HCT116 (cell line): ENCODE measurements at regions not wholly inside any gene's neighbourhood (a gene's known extent, or its start where the extent isn't known, plus 50 kb on each side); places are given as distances from the start of the nearest gene placed in this dataset.

Experiments used
- ATAC-seq: fragments of 200-7000 bp; cut with Tn5 transposase; 2 replicates; pipeline ENCODE4 v1.9.1; 2020; ENCODE audit warnings: mild to moderate bottlenecking, moderate library complexity
- BruUV-seq: library from RNA; stranded (reverse); fragments of 400-500 nt; replicated peaks from 2 replicates; lab custom pipeline; 2021; lab: Mats Ljungman, UMichigan
- CTCF ChIA-PET: fragments of 300-600 bp; sonication (Branson Sonifier 250); formaldehyde crosslinking; loops from one replicate; lab custom pipeline; 2021; ENCODE audit warnings: antibody characterized with exemption; lab: Charles Lee
- POLR2A ChIA-PET: fragments of 300-600, 350-600 bp; sonication (Branson Sonifier 250); formaldehyde crosslinking; loops from one replicate; lab custom pipeline; 2021; ENCODE audit warnings: antibody characterized with exemption; lab: Charles Lee
- RAD21 ChIA-PET, 2 experiments: fragments of 300-600 bp; sonication (Branson Sonifier 250); formaldehyde crosslinking; loops; one replicate each; lab custom pipeline; 2023; ENCODE audit warnings: low total read pairs in 2 of 2; ENCODE audit not compliant: uncharacterized antibody in 2 of 2, unreplicated experiment in 2 of 2, low non-redundant PET in 1 of 2; lab: Charles Lee
- DNase-seq: peaks from one replicate; pipeline ENCODE4 v3.0.0-alpha.2; 2010; ENCODE audit warnings: low read depth, low spot score
- H2AFZ ChIP-seq: fragments of 200-600 bp; shearing (Covaris generic), sonication (generic); 2 replicates; pipeline ENCODE4 v1.6.1; 2017; ENCODE audit warnings: low read depth, mixed run types, mixed read lengths, antibody characterized with exemption, low read length; ENCODE audit not compliant: poor library complexity, severe bottlenecking
- H3K27ac ChIP-seq: 2 replicates; pipeline ENCODE4 v1.5.1; 2012; ENCODE audit warnings: low read depth, low read length
- H3K27me3 ChIP-seq: fragments of 200-600 bp; sonication (generic); 2 replicates; pipeline ENCODE4 v1.6.1; 2016; ENCODE audit warnings: mixed run types, low read length, mixed read lengths; ENCODE audit not compliant: insufficient read depth
- H3K36me3 ChIP-seq, 2 experiments: fragments of 200-500 bp in 1 of 2; fragments of 200-600 bp in 1 of 2; sonication (Bioruptor generic) in 1 of 2; sonication (generic) in 1 of 2; 2 replicates each; pipeline versions ENCODE4 v1.5.1 to v1.6.1; 2014 to 2016; ENCODE audit warnings: low read length in 2 of 2, inconsistent platforms in 1 of 2, mixed read lengths in 1 of 2, mixed run types in 1 of 2; ENCODE audit not compliant: insufficient read depth in 2 of 2, control insufficient read depth in 1 of 2
- H3K4me1 ChIP-seq, 2 experiments: fragments of 200-600 bp in 1 of 2; sonication (generic) in 1 of 2; 2 replicates each; pipeline versions ENCODE4 v1.5.1 to v1.6.1; 2012 to 2017; ENCODE audit warnings: low read length in 2 of 2, inconsistent platforms in 1 of 2, mild to moderate bottlenecking in 1 of 2, mixed read lengths in 1 of 2, mixed run types in 1 of 2, moderate library complexity in 1 of 2; ENCODE audit not compliant: insufficient read depth in 2 of 2, control insufficient read depth in 1 of 2
- H3K4me2 ChIP-seq: fragments of 200-600 bp; sonication (generic); 2 replicates; pipeline ENCODE4 v1.6.1; 2017; ENCODE audit warnings: mixed run types, low read length, mixed read lengths
- H3K4me3 ChIP-seq, 2 experiments: fragments of 200-600 bp in 1 of 2; sonication (generic) in 1 of 2; replicated peaks in 1 of 2; 2 replicates each; pipeline ENCODE4 v1.5.1; 2011 to 2016; ENCODE audit warnings: low read length in 2 of 2, control low read depth in 1 of 2, low read depth in 1 of 2, mild to moderate bottlenecking in 1 of 2, mixed read lengths in 1 of 2, mixed run types in 1 of 2
- H3K79me2 ChIP-seq: fragments of 200-600 bp; sonication (generic); 2 replicates; pipeline ENCODE4 v1.6.1; 2017; ENCODE audit warnings: mild to moderate bottlenecking, mixed run types, low read length, moderate library complexity, mixed read lengths; ENCODE audit not compliant: insufficient read depth
- H3K9ac ChIP-seq: fragments of 200-600 bp; sonication (generic); 2 replicates; pipeline ENCODE4 v1.6.1; 2016; ENCODE audit warnings: low read length, mixed read lengths
- H3K9me2 ChIP-seq: fragments of 200-600 bp; sonication (generic), shearing (Covaris generic); 2 replicates; pipeline ENCODE4 v1.6.1; 2017; ENCODE audit warnings: mixed run types, mild to moderate bottlenecking, moderate library complexity; ENCODE audit not compliant: insufficient read depth
- H3K9me3 ChIP-seq, 2 experiments: fragments of 200-500 bp in 1 of 2; fragments of 200-600 bp in 1 of 2; sonication (Bioruptor generic) in 1 of 2; sonication (generic) in 1 of 2; 2 replicates each; pipeline ENCODE4 v1.6.1; 2014 to 2017; ENCODE audit warnings: low read length in 2 of 2, mixed read lengths in 2 of 2, inconsistent platforms in 1 of 2, low read depth in 1 of 2, mild to moderate bottlenecking in 1 of 2, mixed run types in 1 of 2, moderate library complexity in 1 of 2; ENCODE audit not compliant: control insufficient read depth in 1 of 2, insufficient read depth in 1 of 2
- H4K20me1 ChIP-seq: fragments of 200-600 bp; sonication (generic), shearing (Covaris generic); 2 replicates; pipeline ENCODE4 v1.6.1; 2017; ENCODE audit warnings: mixed run types, mild to moderate bottlenecking, moderate library complexity; ENCODE audit not compliant: insufficient read depth
- ATF3 ChIP-seq: IDR thresholded peaks from 2 replicates; pipeline ENCODE4 v1.6.1; 2012
- CBX3 ChIP-seq: IDR thresholded peaks from 2 replicates; pipeline ENCODE4 v1.6.1; 2012; ENCODE audit warnings: low read depth
- CEBPB ChIP-seq: IDR thresholded peaks from 2 replicates; pipeline ENCODE4 v1.6.1; 2012; ENCODE audit warnings: low read depth
- CTCF ChIP-seq, 3 experiments: fragments of 200-600 bp in 1 of 3; sonication (generic) in 1 of 3; IDR thresholded peaks in 2 of 3; conservative IDR thresholded peaks in 1 of 3; 2 replicates each; pipeline ENCODE4 v1.5.1; 2012 to 2017; ENCODE audit warnings: low read depth in 2 of 3, low read length in 2 of 3, antibody characterized with exemption in 1 of 3, borderline replicate concordance in 1 of 3, control low read depth in 1 of 3, mild to moderate bottlenecking in 1 of 3, mixed read lengths in 1 of 3, mixed run types in 1 of 3, moderate library complexity in 1 of 3; ENCODE audit not compliant: insufficient read depth in 1 of 3
- EGR1 ChIP-seq: IDR thresholded peaks from 2 replicates; pipeline ENCODE4 v1.6.1; 2012; ENCODE audit warnings: low read depth
- EZH2 ChIP-seq: fragments of 200-600 bp; sonication (generic); IDR thresholded peaks from 2 replicates; pipeline ENCODE4 v1.6.1; 2017; ENCODE audit warnings: antibody characterized with exemption, mixed run types
- EZH2phosphoT487 ChIP-seq: fragments of 200-600 bp; IDR thresholded peaks from 2 replicates; pipeline ENCODE4 v1.6.1; 2018; ENCODE audit warnings: antibody characterized with exemption, borderline replicate concordance
- JUND ChIP-seq: IDR thresholded peaks from 2 replicates; pipeline ENCODE4 v1.6.1; 2012
- MAX ChIP-seq: IDR thresholded peaks from 2 replicates; pipeline ENCODE4 v1.6.1; 2012
- POLR2AphosphoS5 ChIP-seq: IDR thresholded peaks from 2 replicates; pipeline ENCODE4 v1.6.1; 2011; ENCODE audit warnings: mild to moderate bottlenecking, low read depth, low read length, moderate library complexity
- RAD21 ChIP-seq: IDR thresholded peaks from 2 replicates; pipeline ENCODE4 v1.6.1; 2012; ENCODE audit warnings: low read depth, mild to moderate bottlenecking
- REST ChIP-seq: IDR thresholded peaks from 2 replicates; pipeline ENCODE4 v1.6.1; 2012; ENCODE audit warnings: low read depth
- SIN3A ChIP-seq: IDR thresholded peaks from 2 replicates; pipeline ENCODE4 v1.6.1; 2012; ENCODE audit warnings: low read depth
- SP1 ChIP-seq: IDR thresholded peaks from 2 replicates; pipeline ENCODE4 v1.6.1; 2012; ENCODE audit warnings: low read depth
- SRF ChIP-seq: IDR thresholded peaks from 2 replicates; pipeline ENCODE4 v1.6.1; 2012; ENCODE audit warnings: low read depth
- YY1 ChIP-seq: IDR thresholded peaks from 2 replicates; pipeline ENCODE4 v1.6.1; 2011; ENCODE audit warnings: low read length, low read depth, moderate library complexity, mild to moderate bottlenecking; ENCODE audit not compliant: insufficient replicate concordance; ENCODE audit errors: extremely low read depth
- ZBTB33 ChIP-seq: IDR thresholded peaks from 2 replicates; pipeline ENCODE4 v1.6.1; 2011; ENCODE audit warnings: mild to moderate bottlenecking, low read length, moderate library complexity; ENCODE audit not compliant: insufficient replicate concordance; ENCODE audit errors: extremely low read depth
- ZFX ChIP-seq: fragments of 450-650 bp; IDR thresholded peaks from 2 replicates; pipeline ENCODE4 v1.6.1; 2017
- ZNF274 ChIP-seq: fragments of 200-500 bp; sonication (Bioruptor generic); IDR thresholded peaks from 2 replicates; pipeline ENCODE4 v1.6.1; 2014; ENCODE audit warnings: mild to moderate bottlenecking, low read depth, low read length, inconsistent platforms
- intact Hi-C: fragments of 100-400 bp; cut with micrococcal nuclease; formaldehyde crosslinking; loops from 2 replicates; pipeline ENCODE4 v1.10.0; 2022

GRCh38 chr7:68505721-68506120 is 1092.6 kb upstream of the AUTS2 start:
- Histone ChIP-seq H3K9me2 (no peaks in the 10 kb centered on the region), H3K4me1 (no peaks in the 10 kb centered on the region), H3K36me3 (no peaks in the 10 kb centered on the region), H4K20me1 (no peaks in the 10 kb centered on the region), H3K9ac (no peak overlapping the region), H3K4me2 (no peak overlapping the region), H3K27me3 (no peaks in the 10 kb centered on the region), H3K4me3 (no peak overlapping the region), H3K9me3 (peaks cover 3 to 31% of the 10 kb centered on the region in 2 experiments; a peak in 2 of 4 replicates), H2AFZ (no peak overlapping the region), H3K79me2 (no peaks in the 10 kb centered on the region), H3K27ac (no peak overlapping the region)
- intact Hi-C loops, result no loop called here
- ChIA-PET RAD21 (no interaction called here), POLR2A (no interaction called here), CTCF (no interaction called here)
- ATAC-seq (no peak), DNase-seq (no peak)
- TF ChIP-seq RAD21 (no peak), REST (no peak), SP1 (no peak), MAX (no peak), SIN3A (no peak), ZNF274 (no peak), CBX3 (no peak), ZBTB33 (no peak), EGR1 (no peak), YY1 (no peak), SRF (no peak), CEBPB (no peak), JUND (no peak), POLR2AphosphoS5 (no peak), EZH2phosphoT487 (no peak), CTCF (IDR thresholded peaks at IDR 0.05 in 2 of 3, conservative IDR thresholded peaks at IDR 0.05 in 1 of 3; ENCODE audit: borderline replicate concordance in 1 of 3, insufficient read depth in 1 of 3, low read depth in 2 of 3, low read length in 2 of 3) (no peak), ATF3 (no peak), ZFX (no peak), EZH2 (no peak)
- no TSS peak for BruUV-seq
